ENCODE measurements at regions not wholly inside any gene's neighbourhood (a gene's known extent, or its start where the extent isn't known, plus 50 kb on each side); places are given as distances from the start of the nearest gene placed in this dataset.

- no peak for DNase-seq (ENCODE audit: low read depth, low spot score)
Measured at GRCh38 chr11:15378941-15379340, 264.2 kb downstream of the INSC start.

DNA sequence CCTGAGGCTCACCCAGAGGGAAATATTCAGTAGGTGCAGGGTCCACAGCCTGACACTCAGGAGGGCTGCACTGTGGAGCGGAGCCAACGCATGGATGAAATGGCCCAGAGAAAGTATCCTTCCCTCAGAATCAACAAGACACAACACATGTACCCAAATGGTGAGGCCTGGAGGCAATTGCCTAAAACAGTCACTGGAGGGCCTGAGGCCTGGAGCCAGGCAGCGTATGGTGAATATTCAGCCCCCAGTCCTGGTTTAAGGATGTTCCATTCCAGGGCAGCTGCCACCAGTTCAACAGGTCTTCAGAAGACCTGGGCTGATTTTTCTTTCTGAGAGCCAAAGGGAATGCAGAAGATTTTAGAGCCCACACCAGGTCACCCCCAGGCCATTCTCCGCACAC lies 264.8 kb downstream of the INSC start:
- DNase-seq (ENCODE audit: low read depth, low spot score), result no peak

DNA sequence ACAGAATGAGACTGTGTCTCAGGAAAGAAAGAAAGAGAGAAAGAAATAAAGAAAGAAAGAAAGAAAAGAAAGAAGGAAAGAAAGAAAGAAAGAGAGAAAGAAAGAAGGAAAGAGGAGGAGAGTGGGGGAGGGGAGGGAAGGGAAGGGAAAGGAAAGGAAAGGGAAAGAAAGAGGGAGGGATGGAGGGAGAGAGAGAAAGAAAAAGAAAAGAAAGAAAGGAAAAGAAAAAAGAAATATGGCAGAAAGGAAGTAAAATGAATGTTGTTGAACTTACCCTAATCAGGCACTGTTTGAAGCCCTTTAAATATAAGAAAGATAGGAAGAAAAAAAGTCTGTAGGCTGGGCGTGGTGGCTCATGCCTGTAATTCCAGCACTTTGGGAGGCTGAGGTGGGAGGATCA lies 276.1 kb downstream of the INSC start:
- DNase-seq (ENCODE audit: low read depth, low spot score), result no peak

GRCh38 chr11:15396778-15397177 lies 282.1 kb downstream of the INSC start:
- no peak for DNase-seq (ENCODE audit: low read depth, low spot score)

GRCh38 chr11:15406851-15407351 lies 292.2 kb downstream of the INSC start:
- DNase-seq (ENCODE audit: low read depth, low spot score), result no peak

DNA sequence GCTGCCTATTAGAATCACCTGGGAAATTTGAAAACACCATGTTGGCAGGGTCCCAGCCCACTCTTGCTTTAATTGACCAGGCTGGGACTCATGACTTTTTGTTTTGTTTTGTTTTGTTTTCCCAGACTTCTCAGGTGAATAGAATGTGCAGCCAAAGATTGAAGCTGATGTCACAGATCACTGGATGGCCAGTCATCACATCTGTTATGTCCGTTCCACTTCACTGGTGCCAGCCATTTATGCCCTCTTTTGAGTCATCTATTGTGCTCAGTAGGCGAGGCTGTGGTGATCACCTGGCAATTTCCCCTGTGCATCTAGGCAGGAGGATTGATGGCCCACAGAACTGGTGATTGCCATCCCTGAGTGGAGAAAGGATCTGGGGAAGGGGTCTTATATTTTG lies 297.3 kb downstream of the INSC start:
- DNase-seq (ENCODE audit: low read depth, low spot score), result no peak

DNA sequence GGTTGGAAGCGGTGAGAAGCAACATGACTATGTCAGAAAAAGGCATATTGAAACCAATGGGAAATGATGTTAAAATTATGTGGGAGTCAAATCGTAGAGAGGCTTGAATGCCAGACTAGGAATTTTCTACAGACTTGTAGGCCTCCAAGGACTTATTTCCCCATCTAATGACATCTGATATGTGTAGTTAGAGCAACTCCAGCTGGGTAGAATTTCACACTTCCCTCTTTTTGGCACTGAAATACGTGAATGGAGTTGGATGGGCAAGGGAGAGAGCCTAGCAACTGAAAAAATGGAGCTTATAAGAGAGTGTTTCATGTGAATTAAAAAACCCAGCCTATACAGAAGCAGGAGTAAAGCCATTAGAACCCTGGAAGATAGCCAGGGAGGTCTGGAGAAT lies 304.2 kb downstream of the INSC start:
- no peak for DNase-seq (ENCODE audit: low read depth, low spot score)

DNA sequence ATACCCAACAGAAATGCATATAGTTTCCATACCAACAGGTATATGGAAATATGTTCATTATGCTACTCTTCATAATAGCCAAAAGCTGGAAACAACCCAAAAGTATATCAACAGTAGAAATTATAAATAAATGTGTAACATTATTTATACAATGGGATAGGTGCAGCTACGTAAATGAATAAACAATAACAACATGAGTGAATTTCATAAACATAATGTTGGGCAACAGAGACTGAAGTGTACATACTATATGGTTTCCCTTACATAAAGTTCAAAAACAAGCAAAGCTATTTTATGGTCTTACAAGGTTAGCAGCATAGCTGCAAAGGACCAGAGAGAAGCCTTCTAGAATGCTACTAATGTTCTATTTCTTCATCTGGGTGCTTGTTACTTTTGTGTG lies 305.0 kb downstream of the INSC start:
- DNase-seq (ENCODE audit: low read depth, low spot score), result no peak

DNA sequence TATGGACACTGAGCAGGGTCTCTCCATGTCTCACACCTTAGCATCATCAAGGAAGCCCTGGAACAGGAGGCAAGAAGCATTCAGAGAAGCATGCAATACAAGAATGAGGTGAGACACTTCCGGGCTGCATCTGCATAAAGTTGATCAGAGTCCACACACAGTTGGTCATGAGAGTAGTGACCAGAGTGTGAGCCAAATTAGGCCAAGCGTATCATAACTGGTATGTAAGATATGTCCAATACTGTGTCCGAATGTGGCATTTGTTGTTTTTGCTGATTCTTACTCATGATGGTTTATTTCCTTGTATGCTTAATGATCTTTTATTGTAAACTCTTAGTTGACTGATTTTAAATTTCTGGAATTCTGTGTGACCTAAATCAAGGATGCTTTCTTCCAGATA lies 315.7 kb downstream of the INSC start:
- DNase-seq (ENCODE audit: low read depth, low spot score), result no peak

DNA sequence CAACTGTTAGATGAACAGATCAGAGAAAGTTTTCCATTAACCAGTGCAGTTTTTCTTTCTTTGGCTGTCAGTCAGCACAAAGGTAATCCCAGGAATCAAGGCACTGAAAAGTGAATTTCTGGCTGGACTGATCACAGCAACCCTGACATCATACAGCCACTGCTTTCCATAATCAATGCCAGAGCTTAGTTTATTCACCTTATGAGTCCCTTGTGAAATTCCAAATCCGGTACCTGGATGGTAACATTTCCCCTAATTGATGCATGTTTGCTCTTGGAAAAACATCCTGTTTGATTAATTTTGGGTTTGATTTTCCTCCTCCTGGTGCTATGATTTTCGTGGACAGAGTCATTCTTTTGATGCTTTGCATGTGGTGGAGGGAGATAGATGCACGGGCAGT lies 319.8 kb downstream of the INSC start:
- no peak for DNase-seq (ENCODE audit: low read depth, low spot score)

- DNase-seq (ENCODE audit: low read depth, low spot score), result no peak
Measured at GRCh38 chr11:15446315-15446714, 331.6 kb downstream of the INSC start.

DNA sequence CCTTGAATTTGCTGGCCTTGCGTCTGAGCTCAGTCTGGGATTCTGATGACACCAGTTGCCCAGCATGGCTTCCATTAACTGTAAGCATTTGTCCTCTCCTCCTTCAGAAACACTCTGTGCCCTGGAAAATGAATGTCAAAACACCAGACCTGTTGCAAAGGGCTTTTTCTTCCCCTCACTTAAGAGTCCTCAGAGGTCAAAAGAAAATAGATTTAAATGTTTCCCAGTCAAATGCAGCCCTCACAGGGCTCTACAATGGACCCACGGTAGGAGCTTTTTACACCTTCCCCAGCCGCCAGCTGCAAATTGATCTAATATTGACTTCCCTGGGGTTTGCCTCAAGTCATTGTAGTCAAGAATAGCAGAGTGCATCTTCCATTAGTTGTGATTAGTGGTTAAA lies 332.2 kb downstream of the INSC start:
- DNase-seq (ENCODE audit: low read depth, low spot score), result no peak

DNA sequence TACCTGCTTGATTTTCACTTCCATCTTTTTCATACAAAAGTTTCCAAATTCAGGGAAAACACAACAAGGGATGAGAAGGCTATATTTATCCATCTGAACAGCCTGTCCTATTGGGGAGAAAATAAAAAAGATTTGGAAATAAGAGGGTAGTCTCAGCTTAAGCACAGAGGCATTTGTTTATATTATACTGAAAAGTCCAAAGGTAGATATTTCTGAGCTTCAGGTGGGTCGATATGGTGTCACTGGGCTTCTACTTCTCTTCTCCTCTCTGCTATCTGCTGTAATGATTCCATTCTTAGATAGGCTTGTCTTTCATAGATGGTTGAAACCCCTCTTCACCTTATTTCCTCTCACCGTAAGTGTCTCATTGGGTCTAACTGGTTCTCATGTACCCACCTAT lies 337.0 kb downstream of the INSC start:
- no peak for DNase-seq (ENCODE audit: low read depth, low spot score)

- no peak for DNase-seq (ENCODE audit: low read depth, low spot score)
Measured at GRCh38 chr11:15453211-15453765, 338.6 kb downstream of the INSC start.

- DNase-seq (ENCODE audit: low read depth, low spot score), result no peak
Measured at GRCh38 chr11:15468466-15468865, 353.7 kb downstream of the INSC start.

GRCh38 chr11:15471048-15471894 lies 356.5 kb downstream of the INSC start:
- no peak for DNase-seq (ENCODE audit: low read depth, low spot score)

- no peak for DNase-seq (ENCODE audit: low read depth, low spot score)
Measured at GRCh38 chr11:15471895-15472799, 357.4 kb downstream of the INSC start.

DNA sequence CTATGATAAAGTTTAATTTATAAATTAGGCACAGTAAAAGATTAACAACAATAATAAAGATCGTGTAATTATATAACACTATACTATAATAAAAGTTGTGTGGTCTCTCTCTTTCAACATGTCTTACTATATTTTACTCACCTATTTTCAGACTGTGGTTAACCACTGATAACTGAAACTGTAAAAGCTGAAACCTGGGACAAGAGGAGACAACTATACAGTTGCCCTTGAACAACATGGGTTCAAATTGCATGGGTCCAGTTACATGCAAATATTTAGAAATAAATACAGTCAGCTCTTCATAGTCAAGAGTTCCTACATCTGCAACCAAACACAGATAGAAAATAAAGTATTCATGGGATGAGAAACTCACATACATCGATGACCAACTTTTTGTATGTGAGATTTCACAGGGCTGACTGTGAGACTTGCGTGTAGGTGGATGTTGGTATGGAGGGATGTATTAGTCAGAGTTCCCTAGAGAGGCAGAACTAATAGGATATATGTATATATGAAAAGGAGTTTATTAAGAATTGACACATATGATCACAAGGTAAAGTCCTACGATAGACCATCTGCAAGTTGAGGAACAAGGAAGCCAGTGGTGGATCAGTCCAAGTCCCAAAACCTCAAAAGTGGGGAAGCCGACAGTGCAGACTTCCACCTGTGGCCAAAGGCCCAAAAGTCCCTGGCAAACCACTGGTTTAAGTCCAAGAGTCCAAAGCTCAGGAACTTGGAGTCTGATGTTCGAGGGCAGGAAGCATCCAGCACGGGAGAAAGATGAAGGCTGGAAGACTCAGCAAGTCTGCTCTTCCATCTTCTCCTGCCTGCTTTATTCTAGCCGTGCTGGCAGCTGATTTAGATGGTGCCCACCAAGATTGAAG lies 359.5 kb downstream of the INSC start:
- DNase-seq (ENCODE audit: low read depth, low spot score), result no peak

GRCh38 chr11:15476371-15476917 lies 361.7 kb downstream of the INSC start:
- no peak for DNase-seq (ENCODE audit: low read depth, low spot score)

DNA sequence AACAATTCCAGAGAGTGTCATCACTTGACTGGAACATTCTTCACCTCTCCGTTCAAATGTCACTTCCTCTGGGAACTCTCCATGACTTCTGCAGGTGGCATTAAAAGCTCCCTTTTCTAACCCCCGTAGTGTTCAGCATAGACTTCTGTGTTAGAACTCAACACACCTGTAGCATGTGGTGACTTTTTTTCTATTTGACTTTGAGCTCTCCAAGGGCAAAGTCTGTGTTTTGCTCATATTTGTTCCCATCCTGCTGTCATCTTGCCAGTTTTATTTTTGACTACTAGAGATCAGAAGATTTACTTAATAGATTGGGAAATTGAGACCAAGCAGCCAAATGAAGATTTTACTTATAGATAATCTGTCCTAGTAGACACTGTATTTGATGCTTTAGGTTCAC lies 367.1 kb downstream of the INSC start:
- DNase-seq (ENCODE audit: low read depth, low spot score), result no peak

DNA sequence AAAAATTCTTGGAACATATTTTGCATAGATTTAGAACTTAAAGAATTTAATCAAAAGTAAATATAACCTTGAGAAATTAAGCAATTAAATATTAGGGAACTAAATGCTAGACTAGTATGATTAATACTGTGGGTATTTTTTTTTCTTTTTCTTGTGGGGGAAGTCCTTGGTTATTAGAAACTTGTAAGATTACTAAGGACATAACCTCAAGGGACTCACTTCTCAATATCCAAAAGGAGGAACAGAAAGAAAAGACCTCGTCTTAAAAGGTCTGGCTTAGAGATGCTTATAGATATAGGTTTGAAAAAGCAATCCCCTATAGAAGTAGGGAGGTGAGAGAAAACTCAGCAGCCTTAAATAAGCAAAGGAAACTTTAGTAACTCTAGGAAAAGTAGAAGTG lies 368.5 kb downstream of the INSC start:
- no peak for DNase-seq (ENCODE audit: low read depth, low spot score)
